GM18909 (cell line): ENCODE measurements at regions not wholly inside any gene's neighbourhood (a gene's known extent, or its start where the extent isn't known, plus 50 kb on each side); places are given as distances from the start of the nearest gene placed in this dataset.
"Not testable (repeated sequence)": the region's sequence is repeated elsewhere in the genome, so short reads cannot be mapped to it uniquely, and the experiment has no call there.

Source experiments
- ATAC-seq: cut with Tn5 transposase; IDR thresholded peaks from one replicate; pipeline ENCODE4 v1.9.1; 2021; ENCODE audit warnings: mild to moderate bottlenecking; ENCODE audit not compliant: unreplicated experiment, poor library complexity

- ATAC-seq = no peak
Observed at GRCh38 chr6:92459606-92460005, 959.8 kb downstream of the EPHA7 start.

- no peak for ATAC-seq
Observed at GRCh38 chr6:92446052-92446451, 973.3 kb downstream of the EPHA7 start.

- ATAC-seq = no peak
Observed at GRCh38 chr6:92433911-92434310, 985.4 kb downstream of the EPHA7 start.

- ATAC-seq = no peak
Observed at GRCh38 chr6:92431502-92431901, 987.9 kb downstream of the EPHA7 start.

- ATAC-seq = no peak
Observed at GRCh38 chr6:92428448-92428847, 990.9 kb downstream of the EPHA7 start.

- ATAC-seq = no peak
Observed at GRCh38 chr6:92427453-92427852, 991.9 kb downstream of the EPHA7 start.

- ATAC-seq = no peak
Observed at GRCh38 chr6:92415656-92416055, 1003.7 kb downstream of the EPHA7 start.

- no peak for ATAC-seq
Observed at GRCh38 chr6:92408350-92408749, 1011.0 kb downstream of the EPHA7 start.

- no peak for ATAC-seq
Observed at GRCh38 chr6:92404281-92404680, 1015.1 kb downstream of the EPHA7 start.

- no peak for ATAC-seq
Observed at GRCh38 chr6:92399911-92400310, 1019.4 kb downstream of the EPHA7 start.

- ATAC-seq = not testable (repeated sequence)
Observed at GRCh38 chr6:92388706-92389105, 1030.7 kb downstream of the EPHA7 start.

GRCh38 chr6:92380803-92381601 is 1038.4 kb downstream of the EPHA7 start:
- no peak for ATAC-seq

- no peak for ATAC-seq
Observed at GRCh38 chr6:92377137-92377536, 1042.2 kb downstream of the EPHA7 start.

- no peak for ATAC-seq
Observed at GRCh38 chr6:92376691-92377090, 1042.7 kb downstream of the EPHA7 start.

GRCh38 chr6:92371211-92372208 is 1047.8 kb downstream of the EPHA7 start:
- ATAC-seq = no peak

- ATAC-seq = no peak
Observed at GRCh38 chr6:92369309-92369708, 1050.0 kb downstream of the EPHA7 start.

GRCh38 chr6:92364948-92365541 is 1054.3 kb downstream of the EPHA7 start:
- no peak for ATAC-seq

GRCh38 chr6:92363111-92363510 is 1056.2 kb downstream of the EPHA7 start:
- ATAC-seq = no peak

- ATAC-seq = no peak
Observed at GRCh38 chr6:92362404-92362803, 1057.0 kb downstream of the EPHA7 start.

GRCh38 chr6:92361990-92362389 is 1057.4 kb downstream of the EPHA7 start:
- ATAC-seq = no peak
